MM.1S (cell line): ENCODE measurements at regions not wholly inside any gene's neighbourhood (a gene's known extent, or its start where the extent isn't known, plus 50 kb on each side); places are given as distances from the start of the nearest gene placed in this dataset.

Source experiments
- DNase-seq: peaks from one replicate; pipeline ENCODE4 v3.0.0-alpha.2; 2015
- H2AFZ ChIP-seq: fragments of 300-600 bp; sonication (generic); 2 replicates; pipeline ENCODE4 v1.6.0; 2016; ENCODE audit warnings: antibody characterized with exemption, low read length
- H3F3A ChIP-seq: fragments of 300-600 bp; sonication (generic); 2 replicates; pipeline ENCODE4 v1.6.1; 2016; ENCODE audit warnings: mild to moderate bottlenecking, antibody characterized with exemption, low read length, moderate library complexity, mixed read lengths; ENCODE audit not compliant: insufficient read depth
- H3K27ac ChIP-seq: fragments of 300-600 bp; sonication (generic); 2 replicates; pipeline ENCODE4 v1.5.1; 2016; ENCODE audit warnings: mild to moderate bottlenecking, low read length
- H3K27me3 ChIP-seq: fragments of 300-600 bp; sonication (generic); replicated peaks from 2 replicates; pipeline ENCODE4 v1.6.0; 2016; ENCODE audit warnings: low read length; ENCODE audit not compliant: insufficient read depth
- H3K36me3 ChIP-seq: fragments of 300-600 bp; sonication (generic); replicated peaks from 2 replicates; pipeline ENCODE4 v1.6.1; 2016; ENCODE audit warnings: mild to moderate bottlenecking, low read length, mixed read lengths; ENCODE audit not compliant: insufficient read depth
- H3K4me1 ChIP-seq: fragments of 300-600 bp; sonication (generic); 2 replicates; pipeline ENCODE4 v1.6.1; 2016; ENCODE audit warnings: low read length, mixed read lengths
- H3K4me2 ChIP-seq: fragments of 300-600 bp; sonication (generic); 2 replicates; pipeline ENCODE4 v1.6.0; 2016; ENCODE audit warnings: low read depth, low read length
- H3K4me3 ChIP-seq: fragments of 300-600 bp; sonication (generic); 2 replicates; pipeline ENCODE4 v1.5.1; 2016; ENCODE audit warnings: low read length, mixed read lengths
- H3K79me2 ChIP-seq: fragments of 300-600 bp; sonication (generic); 2 replicates; pipeline ENCODE4 v1.6.1; 2016; ENCODE audit warnings: mixed run types, low read length, mixed read lengths
- H3K9ac ChIP-seq: fragments of 300-600 bp; sonication (generic); 2 replicates; pipeline ENCODE4 v1.6.1; 2016; ENCODE audit warnings: low read length, mixed read lengths
- H3K9me2 ChIP-seq: fragments of 300-600 bp; sonication (generic); replicated peaks from 2 replicates; pipeline ENCODE4 v1.6.1; 2016; ENCODE audit warnings: mild to moderate bottlenecking, low read length, mixed read lengths; ENCODE audit not compliant: insufficient read depth
- H3K9me3 ChIP-seq: fragments of 300-600 bp; sonication (generic); replicated peaks from 2 replicates; pipeline ENCODE4 v1.6.1; 2016; ENCODE audit warnings: mild to moderate bottlenecking, low read length, mixed read lengths; ENCODE audit not compliant: insufficient read depth
- H4K20me1 ChIP-seq: fragments of 300-600 bp; sonication (generic); 2 replicates; pipeline ENCODE4 v1.6.1; 2016; ENCODE audit warnings: mild to moderate bottlenecking, low read length, moderate library complexity, mixed read lengths; ENCODE audit not compliant: insufficient read depth
- CTCF ChIP-seq: fragments of 300-600 bp; sonication (generic); IDR thresholded peaks from 2 replicates; pipeline ENCODE4 v1.5.1; 2016; ENCODE audit warnings: antibody characterized with exemption, low read length, mixed read lengths
- EZH2 ChIP-seq: fragments of 300-600 bp; sonication (generic); optimal IDR thresholded peaks from 2 replicates; pipeline ENCODE3; 2017; ENCODE audit warnings: low read depth, mild to moderate bottlenecking, antibody characterized with exemption, low read length, mixed read lengths
- EZH2phosphoT487 ChIP-seq: fragments of 300-600 bp; sonication (generic); IDR thresholded peaks from 2 replicates; pipeline ENCODE4 v1.6.1; 2018; ENCODE audit warnings: antibody characterized with exemption, low read length

GRCh38 chr13:70950664-70951063, 842.4 kb upstream of the KLHL1 start:
- H3K79me2 ChIP-seq = no peaks in the 10 kb centered on the region
- H4K20me1 ChIP-seq = no peaks in the 10 kb centered on the region
- no peaks in the 10 kb centered on the region for H3F3A ChIP-seq
- no peak overlapping the region for H2AFZ ChIP-seq
- H3K9me3 ChIP-seq = no peaks in the 10 kb centered on the region
- H3K4me2 ChIP-seq = no peak overlapping the region
- no peak overlapping the region for H3K27ac ChIP-seq
- H3K9ac ChIP-seq = no peak overlapping the region
- TF ChIP-seq EZH2 (no peak), CTCF (no peak), EZH2phosphoT487 (no peak)
- no peaks in the 10 kb centered on the region for H3K4me1 ChIP-seq
- no peak overlapping the region for H3K4me3 ChIP-seq
- no peaks in the 10 kb centered on the region for H3K36me3 ChIP-seq
- no peak for DNase-seq
- H3K9me2 ChIP-seq = no peaks in the 10 kb centered on the region
- H3K27me3 ChIP-seq = no peaks in the 10 kb centered on the region

- Histone ChIP-seq H3K27ac (no peak overlapping the region), H3F3A (no peaks in the 10 kb centered on the region), H3K79me2 (no peaks in the 10 kb centered on the region), H3K4me1 (no peaks in the 10 kb centered on the region), H3K9me3 (no peaks in the 10 kb centered on the region), H3K9ac (no peak overlapping the region), H3K4me3 (no peak overlapping the region), H2AFZ (no peak overlapping the region), H3K4me2 (no peak overlapping the region), H3K36me3 (no peaks in the 10 kb centered on the region), H3K9me2 (no peaks in the 10 kb centered on the region), H4K20me1 (no peaks in the 10 kb centered on the region), H3K27me3 (no peaks in the 10 kb centered on the region)
- DNase-seq = no peak
- TF ChIP-seq CTCF = no peak
- TF ChIP-seq EZH2 = no peak
- TF ChIP-seq EZH2phosphoT487 = no peak
Measured at GRCh38 chr13:70945506-70945905, 837.3 kb upstream of the KLHL1 start.

- Histone ChIP-seq H3K27ac (no peak overlapping the region), H3K4me1 (no peaks in the 10 kb centered on the region), H3K9me3 (no peaks in the 10 kb centered on the region), H3K9ac (no peak overlapping the region), H2AFZ (no peak overlapping the region), H4K20me1 (no peaks in the 10 kb centered on the region), H3K9me2 (no peaks in the 10 kb centered on the region), H3K36me3 (no peaks in the 10 kb centered on the region), H3K79me2 (no peaks in the 10 kb centered on the region), H3K27me3 (no peaks in the 10 kb centered on the region), H3K4me3 (no peak overlapping the region), H3F3A (no peaks in the 10 kb centered on the region), H3K4me2 (no peak overlapping the region)
- no peak for DNase-seq
- TF ChIP-seq EZH2phosphoT487 = no peak
- no peak for TF ChIP-seq EZH2
- no peak for TF ChIP-seq CTCF
Measured at GRCh38 chr13:70941454-70941853, 833.2 kb upstream of the KLHL1 start.
